Activated T-helper 2 cell treated with anti-CD3 and anti-CD28 coated beads, Interferon-gamma antibody, Interleukin-2, Interleukin-4, amounts not matched to agents 10 μg/mL and 5 μg/mL and 100 μg/mL, durations not matched to agents 14 hours and 24 hours and 36 hours (primary cell): ENCODE measurements at regions not wholly inside any gene's neighbourhood (a gene's known extent, or its start where the extent isn't known, plus 50 kb on each side); places are given as distances from the start of the nearest gene placed in this dataset.

Experiments
- DNase-seq: peaks from one replicate; pipeline ENCODE4 v3.0.0; 2021; ENCODE audit warnings: low spot score
- H3K27ac Mint-ChIP-seq: one replicate; pipeline ENCODE4 v1.8.0; 2021; ENCODE audit warnings: mixed read lengths
- H3K27me3 Mint-ChIP-seq: one replicate; pipeline ENCODE4 v1.8.0; 2021; ENCODE audit warnings: low read depth, mixed read lengths
- H3K36me3 Mint-ChIP-seq: one replicate; pipeline ENCODE4 v1.8.0; 2021; ENCODE audit warnings: low read depth, mixed read lengths
- H3K4me1 Mint-ChIP-seq: one replicate; pipeline ENCODE4 v1.8.0; 2021; ENCODE audit warnings: low read depth, mixed read lengths
- H3K4me3 Mint-ChIP-seq: one replicate; pipeline ENCODE4 v1.8.0; 2021; ENCODE audit warnings: low read depth, mild to moderate bottlenecking, moderate library complexity, mixed read lengths
- H3K9me3 Mint-ChIP-seq: one replicate; pipeline ENCODE4 v1.8.0; 2021; ENCODE audit warnings: mixed read lengths
- intact Hi-C: fragments of 100-400 bp; cut with micrococcal nuclease; formaldehyde crosslinking; loops from one replicate; pipeline ENCODE4 v1.15.1; 2023

GRCh38 chr16:5385811-5386210 is 288.2 kb upstream of the EEF2KMT start:
- Mint-ChIP-seq H3K36me3 (no peaks in the 10 kb centered on the region), H3K4me3 (no peak overlapping the region), H3K27ac (no peak overlapping the region), H3K9me3 (no peaks in the 10 kb centered on the region), H3K27me3 (no peaks in the 10 kb centered on the region), H3K4me1 (no peaks in the 10 kb centered on the region)
- no peak for DNase-seq
- intact Hi-C loops, result no loop called here

DNA sequence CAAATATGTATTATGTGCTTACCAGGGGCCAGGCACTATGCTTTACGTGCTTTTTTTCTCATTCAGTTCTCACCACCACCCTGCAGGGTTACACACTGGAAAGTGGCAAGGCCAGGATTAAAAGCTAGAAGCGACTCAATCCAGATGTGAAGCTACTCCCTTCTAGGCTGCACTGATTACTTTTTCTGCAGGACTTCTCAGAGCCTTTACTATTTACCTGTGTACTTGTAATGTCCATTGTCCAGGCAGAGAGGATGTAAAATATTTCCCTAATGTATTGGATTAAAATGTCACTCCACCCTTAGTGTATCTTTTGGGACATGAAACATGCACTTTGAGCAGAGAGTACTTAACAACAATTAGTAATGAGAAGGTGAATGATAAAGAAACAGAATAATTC is 287.5 kb upstream of the EEF2KMT start:
- no peak for DNase-seq
- Mint-ChIP-seq H3K27ac (no peak overlapping the region), H3K36me3 (no peaks in the 10 kb centered on the region), H3K4me1 (no peaks in the 10 kb centered on the region), H3K9me3 (no peaks in the 10 kb centered on the region), H3K4me3 (no peak overlapping the region), H3K27me3 (no peaks in the 10 kb centered on the region)
- intact Hi-C loops, result no loop called here

DNA sequence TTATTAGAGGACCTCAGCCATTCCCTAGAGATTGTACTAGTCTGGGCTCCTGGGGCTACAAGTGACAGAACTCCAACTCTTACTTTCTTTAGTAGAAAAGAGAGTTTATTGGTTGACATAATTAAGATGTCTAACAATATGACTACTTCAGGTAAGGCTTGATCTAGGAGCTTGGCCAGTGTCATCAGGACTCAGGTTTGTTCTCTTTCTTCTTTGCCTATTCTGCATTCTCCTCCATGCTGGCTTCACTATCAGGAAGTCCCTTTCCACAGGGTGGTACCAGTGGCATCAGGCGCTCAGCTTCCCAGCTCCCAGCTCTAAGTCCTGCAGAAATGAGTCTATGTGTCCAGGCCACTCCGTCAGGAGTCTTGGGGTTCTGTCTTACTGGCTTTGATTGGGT is 286.1 kb upstream of the EEF2KMT start:
- no peaks in the 10 kb centered on the region for H3K36me3 Mint-ChIP-seq
- no peak for DNase-seq
- intact Hi-C loops, result no loop called here
- no peaks in the 10 kb centered on the region for H3K27me3 Mint-ChIP-seq
- no peaks in the 10 kb centered on the region for H3K9me3 Mint-ChIP-seq
- H3K27ac Mint-ChIP-seq, result no peak overlapping the region
- H3K4me3 Mint-ChIP-seq, result no peak overlapping the region
- no peaks in the 10 kb centered on the region for H3K4me1 Mint-ChIP-seq

GRCh38 chr16:5382484-5382883 is 284.9 kb upstream of the EEF2KMT start:
- no peaks in the 10 kb centered on the region for H3K36me3 Mint-ChIP-seq
- no peaks in the 10 kb centered on the region for H3K4me1 Mint-ChIP-seq
- no peak overlapping the region for H3K27ac Mint-ChIP-seq
- no peaks in the 10 kb centered on the region for H3K27me3 Mint-ChIP-seq
- no peak overlapping the region for H3K4me3 Mint-ChIP-seq
- no peaks in the 10 kb centered on the region for H3K9me3 Mint-ChIP-seq
- no peak for DNase-seq
- intact Hi-C loops, result no loop called here

DNA sequence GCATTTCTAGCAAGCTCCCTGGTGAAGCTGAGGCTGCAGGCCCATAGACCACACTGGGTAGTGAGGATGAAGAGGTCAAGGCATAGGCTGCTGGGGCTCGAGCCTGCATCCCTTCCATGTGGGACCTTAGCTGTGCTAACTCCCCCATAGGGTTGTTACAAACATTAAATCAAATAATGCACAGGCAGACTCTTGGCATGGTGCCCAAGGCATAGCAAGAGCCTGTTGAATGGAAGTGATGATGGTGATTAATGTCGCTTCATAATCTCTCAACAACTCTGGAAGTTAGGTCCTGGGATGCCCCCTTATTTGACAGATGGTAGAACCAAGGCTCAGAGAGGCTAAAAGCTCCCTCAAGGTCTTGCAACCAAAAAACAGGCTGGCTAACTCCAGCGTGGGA is 283.9 kb upstream of the EEF2KMT start:
- Mint-ChIP-seq H3K4me1 (no peaks in the 10 kb centered on the region), H3K36me3 (no peaks in the 10 kb centered on the region), H3K9me3 (no peaks in the 10 kb centered on the region), H3K4me3 (no peak overlapping the region), H3K27ac (no peak overlapping the region), H3K27me3 (peaks cover 2% of the 10 kb centered on the region)
- intact Hi-C loops, result no loop called here
- no peak for DNase-seq

DNA sequence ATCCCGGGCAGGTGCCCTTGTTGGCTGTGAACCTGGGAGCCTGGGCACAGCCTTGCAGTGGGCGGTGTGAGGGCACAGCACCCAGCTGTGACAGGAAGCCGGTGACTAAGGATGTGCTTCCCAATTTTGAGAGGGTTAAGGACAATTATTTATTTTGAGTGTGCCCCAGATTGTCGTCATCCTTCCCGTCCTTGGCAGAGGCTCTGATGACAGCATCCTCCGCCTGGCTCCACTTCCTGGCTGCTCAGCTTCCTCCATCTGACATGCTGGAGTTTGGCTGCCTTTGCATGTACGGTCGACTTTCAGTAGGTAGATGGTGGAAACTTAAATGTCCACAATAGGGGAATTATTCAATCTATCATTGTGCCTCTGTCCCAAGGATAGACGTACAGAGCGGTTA is 282.4 kb upstream of the EEF2KMT start:
- Mint-ChIP-seq H3K4me3 (no peak overlapping the region), H3K36me3 (no peaks in the 10 kb centered on the region), H3K4me1 (no peaks in the 10 kb centered on the region), H3K27me3 (peaks cover 2% of the 10 kb centered on the region), H3K9me3 (no peaks in the 10 kb centered on the region), H3K27ac (no peak overlapping the region)
- no peak for DNase-seq
- intact Hi-C loops, result no loop called here

GRCh38 chr16:5378531-5378930 is 280.9 kb upstream of the EEF2KMT start:
- H3K4me3 Mint-ChIP-seq, result no peak overlapping the region
- no peak overlapping the region for H3K27ac Mint-ChIP-seq
- no peaks in the 10 kb centered on the region for H3K36me3 Mint-ChIP-seq
- peaks cover 2% of the 10 kb centered on the region for H3K27me3 Mint-ChIP-seq
- DNase-seq, result no peak
- H3K9me3 Mint-ChIP-seq, result no peaks in the 10 kb centered on the region
- no peaks in the 10 kb centered on the region for H3K4me1 Mint-ChIP-seq
- intact Hi-C loops, result no loop called here

DNA sequence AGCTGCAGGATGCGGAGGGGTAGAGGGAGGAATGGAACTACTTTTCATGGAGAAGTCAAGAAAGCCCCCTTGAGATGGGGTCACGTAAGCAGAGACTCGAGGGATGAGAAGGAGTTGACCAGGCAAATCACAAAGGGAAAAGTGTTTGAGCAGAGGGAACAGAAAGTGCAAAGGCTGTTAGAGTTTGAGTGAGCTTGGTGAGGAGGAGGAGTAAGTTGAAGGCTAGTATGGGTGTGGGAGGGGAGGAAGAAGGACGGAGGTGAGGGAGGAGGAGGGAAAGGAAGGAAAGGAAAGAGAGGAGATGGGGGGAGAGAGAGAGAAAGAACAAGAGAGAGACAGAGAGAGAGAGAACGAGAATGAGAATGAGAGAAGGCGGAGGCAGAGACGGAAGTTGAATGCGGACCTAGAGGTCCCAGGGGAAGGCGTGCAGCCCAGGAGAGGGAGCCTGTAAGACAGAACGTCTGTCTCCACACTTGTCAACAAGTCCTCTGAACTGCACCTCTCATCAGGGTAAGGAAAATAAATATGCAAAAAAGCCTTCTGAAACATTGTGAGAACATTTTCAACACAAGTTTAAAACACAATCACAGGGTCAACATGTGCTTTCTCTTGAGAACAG is 279.8 kb upstream of the EEF2KMT start:
- Mint-ChIP-seq H3K9me3 (no peaks in the 10 kb centered on the region), H3K36me3 (no peaks in the 10 kb centered on the region), H3K4me3 (no peak overlapping the region), H3K4me1 (no peaks in the 10 kb centered on the region), H3K27me3 (peaks cover 2% of the 10 kb centered on the region), H3K27ac (no peak overlapping the region)
- intact Hi-C loops, result no loop called here
- DNase-seq, result no peak

GRCh38 chr16:5374184-5374583 is 276.6 kb upstream of the EEF2KMT start:
- Mint-ChIP-seq H3K27me3 (peaks cover 2% of the 10 kb centered on the region), H3K4me3 (no peak overlapping the region), H3K4me1 (no peaks in the 10 kb centered on the region), H3K9me3 (no peaks in the 10 kb centered on the region), H3K27ac (no peak overlapping the region), H3K36me3 (no peaks in the 10 kb centered on the region)
- no peak for DNase-seq
- intact Hi-C loops, result no loop called here

DNA sequence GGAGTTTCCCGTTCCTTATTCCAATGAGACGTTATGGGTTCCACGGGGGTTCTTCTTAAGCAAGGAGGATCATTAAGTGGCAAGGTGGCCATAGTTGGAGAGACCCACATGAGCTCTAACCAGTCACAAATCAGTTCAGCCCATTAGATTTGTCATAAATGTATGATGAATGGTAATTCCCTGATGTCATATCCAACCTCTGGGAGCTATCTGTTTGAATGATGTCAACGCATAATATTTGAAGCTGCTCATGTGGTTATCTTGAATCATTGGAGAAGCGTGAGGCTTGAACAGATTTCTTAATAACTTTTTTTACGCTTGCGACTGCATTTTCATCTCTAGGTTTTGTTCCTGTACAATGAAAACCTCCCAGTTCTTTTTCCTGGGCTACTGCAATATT is 270.4 kb upstream of the EEF2KMT start:
- H3K4me3 Mint-ChIP-seq, result no peak overlapping the region
- H3K27ac Mint-ChIP-seq, result no peak overlapping the region
- no peaks in the 10 kb centered on the region for H3K36me3 Mint-ChIP-seq
- no peaks in the 10 kb centered on the region for H3K4me1 Mint-ChIP-seq
- no peaks in the 10 kb centered on the region for H3K9me3 Mint-ChIP-seq
- H3K27me3 Mint-ChIP-seq, result no peaks in the 10 kb centered on the region
- no peak for DNase-seq
- intact Hi-C loops, result no loop called here

- no peak for DNase-seq
These were observed 268.5 kb upstream of the EEF2KMT start for GRCh38 chr16:5366126-5366525.

DNA sequence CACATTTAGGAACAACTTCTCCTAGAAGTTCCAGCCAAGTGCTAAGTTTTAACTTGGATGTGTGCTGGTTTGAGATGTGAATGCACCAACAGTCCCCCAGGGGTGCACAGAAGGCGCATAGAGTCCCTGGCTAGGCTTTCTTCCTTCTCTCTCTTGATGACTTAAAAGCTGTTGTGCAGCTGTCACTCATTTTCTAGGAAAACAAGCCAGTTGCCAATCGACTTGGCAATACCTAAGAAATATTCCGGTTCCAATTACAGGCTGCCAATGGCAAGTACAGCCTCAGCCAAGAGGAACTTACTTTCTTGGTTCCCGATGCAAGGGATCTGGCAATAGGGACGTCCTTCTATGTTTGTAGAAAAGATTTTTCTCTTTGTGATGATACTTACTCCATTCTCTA is 266.6 kb upstream of the EEF2KMT start:
- no peak for DNase-seq
- no peaks in the 10 kb centered on the region for H3K9me3 Mint-ChIP-seq
- intact Hi-C loops, result no loop called here
- no peaks in the 10 kb centered on the region for H3K27me3 Mint-ChIP-seq
- H3K27ac Mint-ChIP-seq, result no peak overlapping the region
- no peaks in the 10 kb centered on the region for H3K36me3 Mint-ChIP-seq
- no peak overlapping the region for H3K4me3 Mint-ChIP-seq
- no peaks in the 10 kb centered on the region for H3K4me1 Mint-ChIP-seq

More at GRCh38 chr16:5366126-5366525, 268.5 kb upstream of the EEF2KMT start:
- no peaks in the 10 kb centered on the region for H3K9me3 Mint-ChIP-seq
- H3K27me3 Mint-ChIP-seq, result no peaks in the 10 kb centered on the region
- H3K4me3 Mint-ChIP-seq, result no peak overlapping the region
- H3K27ac Mint-ChIP-seq, result no peak overlapping the region
- intact Hi-C loops, result no loop called here
- H3K4me1 Mint-ChIP-seq, result no peaks in the 10 kb centered on the region
- no peaks in the 10 kb centered on the region for H3K36me3 Mint-ChIP-seq

- H3K36me3 Mint-ChIP-seq, result no peaks in the 10 kb centered on the region
- DNase-seq, result no peak
- no peaks in the 10 kb centered on the region for H3K9me3 Mint-ChIP-seq
- intact Hi-C loops, result no loop called here
- no peaks in the 10 kb centered on the region for H3K4me1 Mint-ChIP-seq
- H3K27ac Mint-ChIP-seq, result no peak overlapping the region
- no peaks in the 10 kb centered on the region for H3K27me3 Mint-ChIP-seq
- H3K4me3 Mint-ChIP-seq, result no peak overlapping the region
These were observed 263.7 kb upstream of the EEF2KMT start for GRCh38 chr16:5361322-5361721.

DNA sequence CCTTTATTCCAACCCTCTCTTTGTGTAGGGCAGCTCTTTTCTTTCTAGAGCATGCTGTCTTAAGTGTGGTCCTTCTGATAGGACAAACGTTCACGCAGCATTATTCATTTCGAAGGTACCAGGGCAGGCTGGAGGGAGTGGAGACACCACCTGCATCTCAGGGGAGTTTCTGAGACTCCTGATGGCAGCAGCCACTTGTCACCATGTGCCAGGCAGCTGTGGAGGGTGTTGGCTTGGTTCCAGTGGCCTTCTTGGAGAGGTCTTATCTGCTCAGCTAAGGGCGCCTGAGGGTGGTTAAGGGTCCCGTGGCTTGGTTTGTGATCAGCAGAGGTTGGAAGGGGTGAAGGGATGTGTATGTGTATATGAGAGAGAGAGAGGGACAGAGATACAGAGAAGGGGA is 257.1 kb upstream of the EEF2KMT start:
- Mint-ChIP-seq H3K9me3 (no peaks in the 10 kb centered on the region), H3K27me3 (no peaks in the 10 kb centered on the region), H3K4me1 (no peaks in the 10 kb centered on the region), H3K27ac (no peak overlapping the region), H3K4me3 (no peak overlapping the region), H3K36me3 (no peaks in the 10 kb centered on the region)
- no peak for DNase-seq
- intact Hi-C loops, result no loop called here
